ENCODE measurements at regions not wholly inside any gene's neighbourhood (a gene's known extent, or its start where the extent isn't known, plus 50 kb on each side); places are given as distances from the start of the nearest gene placed in this dataset.

DNA sequence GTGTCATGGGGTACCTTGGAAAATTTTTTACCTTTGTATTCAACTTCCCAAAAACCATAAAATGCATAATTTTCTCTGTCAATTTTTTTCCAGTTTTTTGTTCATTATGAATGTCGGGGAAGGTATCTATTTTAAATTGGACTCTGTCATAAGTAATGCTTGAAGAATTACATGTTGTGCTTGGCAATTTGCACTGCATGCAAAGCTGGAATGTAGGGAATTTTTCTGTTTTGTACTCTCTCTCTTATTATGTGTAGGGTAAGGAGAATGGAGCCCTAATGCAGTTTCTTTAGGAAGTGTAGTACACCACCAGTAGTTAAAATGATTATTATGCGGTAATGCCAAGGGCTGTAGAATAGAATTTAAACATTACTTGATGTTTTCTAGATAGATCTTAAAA lies 137.7 kb upstream of the LIMCH1 start:
- Histone ChIP-seq H4K5ac (ENCODE audit: insufficient read length, low read depth, low read length) (no peak overlapping the region), H3K4ac (replicated peaks; ENCODE audit: insufficient read length, low read depth, low read length) (no peak overlapping the region), H3K9me3 (ENCODE audit: insufficient read depth in 2 of 2, low read depth in 1 of 2, low read length in 1 of 2) (no peaks in the 10 kb centered on the region), H3K14ac (ENCODE audit: insufficient read length) (no peak overlapping the region), H4K8ac (ENCODE audit: extremely low read depth, insufficient read depth, low read length) (no peak overlapping the region), H3K36me3 (ENCODE audit: control insufficient read depth in 2 of 4, insufficient read depth in 4 of 4, low read length in 3 of 4) (no peaks in the 10 kb centered on the region), H3K4me1 (replicated peaks in 1 of 4; ENCODE audit: control insufficient read depth in 3 of 4, insufficient read depth in 4 of 4, low read length in 3 of 4) (peaks cover 3 to 5% (median 4%) of the 10 kb centered on the region in 4 experiments; a peak in 4 of 7 replicates), H2BK15ac (ENCODE audit: low read length) (no peak overlapping the region), H2AFZ (ENCODE audit: low read length) (no peak overlapping the region), H4K20me1 (replicated peaks in 1 of 2; ENCODE audit: control insufficient read depth in 1 of 2, insufficient read depth in 2 of 2, low read length in 2 of 2) (no peaks in the 10 kb centered on the region), H3K4me2 (ENCODE audit: insufficient read depth in 1 of 2, low read depth in 2 of 2, low read length in 2 of 2) (no peak overlapping the region), H4K91ac (replicated peaks; ENCODE audit: insufficient read length, low read length) (no peak overlapping the region), H2AK5ac (ENCODE audit: low read depth, low read length) (no peak overlapping the region), H3K4me3 (ENCODE audit: extremely low read depth in 1 of 4, insufficient read depth in 2 of 4, low read depth in 3 of 4, low read length in 4 of 4) (no peak overlapping the region), H3K23me2 (ENCODE audit: low read depth, low read length) (no peaks in the 10 kb centered on the region), H3K9ac (replicated peaks in 1 of 4; ENCODE audit: extremely low read depth in 1 of 4, low read depth in 3 of 4, low read length in 3 of 4) (no peak overlapping the region), H3K23ac (ENCODE audit: insufficient read length) (no peak overlapping the region), H2BK12ac (ENCODE audit: low read depth, low read length) (no peak overlapping the region), H2BK5ac (ENCODE audit: low read depth, low read length) (no peak overlapping the region), H3K79me1 (ENCODE audit: low read depth, low read length) (no peaks in the 10 kb centered on the region), H3K56ac (replicated peaks; ENCODE audit: insufficient read length, low read depth, low read length) (no peak overlapping the region), H3K27ac (ENCODE audit: low read depth, low read length) (no peak overlapping the region), H3K27me3 (replicated peaks in 1 of 4; ENCODE audit: control insufficient read depth in 3 of 4, extremely low read depth in 1 of 4, insufficient read depth in 3 of 4, low read length in 3 of 4) (no peaks in the 10 kb centered on the region), H2BK20ac (ENCODE audit: low read length) (no peak overlapping the region), H2BK120ac (replicated peaks; ENCODE audit: low read depth, low read length) (no peak overlapping the region), H3K18ac (ENCODE audit: extremely low read depth, low read length) (no peak overlapping the region), H3K79me2 (ENCODE audit: control insufficient read depth in 1 of 2, insufficient read depth in 2 of 2, low read length in 2 of 2) (no peaks in the 10 kb centered on the region)
- ChIA-PET POLR2A (ENCODE audit: partially characterized antibody) (interaction anchor here (0.6 kb wide), 1 partner anchor 10 kb away, joined by 3 read pairs; no protein-coding TSS in a partner anchor), CTCF (ENCODE audit: partially characterized antibody) (interaction anchor here (0.7 kb wide), 1 partner anchor 17 kb away, joined by 3 read pairs; no protein-coding TSS in a partner anchor)
- FAIRE-seq, result no peak
- no peak for DNase-seq (ENCODE audit: low read depth in 1 of 2, low spot score in 2 of 2)
- WGBS, 2 experiments (ENCODE audit: extremely low coverage in 1 of 2, insufficient coverage in 1 of 2, insufficient read length in 1 of 2, insufficient replicate concordance in 2 of 2, low coverage in 1 of 2, low lambda C conversion rate in 2 of 2, missing lambda C conversion rate in 1 of 2), result 96% methylated on average over 2 of the region's 2 CpGs; no CpG with 5 or more reads in 1 of the 2 experiments
- no peak for TF ChIP-seq PHF8 (conservative IDR thresholded peaks at IDR 0.05; ENCODE audit: low read depth, low read length)
- no peak for TF ChIP-seq KDM1A (IDR thresholded peaks at IDR 0.05; ENCODE audit: borderline replicate concordance, low read length)
- no peak for TF ChIP-seq SP1 (IDR thresholded peaks at IDR 0.05; ENCODE audit: low read depth, low read length)
- no peak for TF ChIP-seq POU5F1 (IDR thresholded peaks at IDR 0.05; ENCODE audit: low read depth, low read length)
- no peak for TF ChIP-seq BACH1 (IDR thresholded peaks at IDR 0.05; ENCODE audit: low read length)
- no peak for TF ChIP-seq CREB1 (IDR thresholded peaks at IDR 0.05)
